K562 (cell line): ENCODE measurements at regions not wholly inside any gene's neighbourhood (a gene's known extent, or its start where the extent isn't known, plus 50 kb on each side); places are given as distances from the start of the nearest gene placed in this dataset.

Experiments
- ATAC-seq: fragments of 200-7000 bp; cut with Tn5 transposase; 3 replicates; pipeline ENCODE4 v1.9.1; 2020; ENCODE audit warnings: moderate library complexity
- BruUV-seq: library from RNA; stranded (reverse); fragments of 400-500 nt; replicated peaks from 2 replicates; lab custom pipeline; 2021; lab: Mats Ljungman, UMichigan
- CTCF ChIA-PET: fragments of 300-600 bp; formaldehyde crosslinking; extraction: SDS; loops from one replicate; lab custom pipeline; 2021; ENCODE audit warnings: low intra/inter-chr PET ratio; lab: Yijun Ruan, JAX
- POLR2A ChIA-PET: fragments of 300-600, 350-650 bp; sonication (Branson Sonifier 250); formaldehyde crosslinking; extraction: SDS; loops from one replicate; lab custom pipeline; 2021; ENCODE audit warnings: antibody characterized with exemption, inconsistent platforms; lab: Yijun Ruan, JAX
- DNase-seq, 4 experiments: peaks; one replicate each; pipeline versions ENCODE4 v3.0.0 to v3.0.0-alpha.2; 2011 to 2018; ENCODE audit warnings: low spot score in 3 of 4, mixed read lengths in 3 of 4; ENCODE audit errors: extremely low read depth in 1 of 4
- FAIRE-seq: peaks from 2 replicates; lab custom pipeline; 2011; peaks lifted over from hg19 to GRCh38; lab: Jason Lieb, UNC
- H2AFZ ChIP-seq: 2 replicates; pipeline ENCODE4 v1.6.0; 2011; ENCODE audit warnings: low read depth, low read length, control low read depth, inconsistent platforms
- H3K27ac ChIP-seq: fragments of 200-600 bp; 3 replicates; pipeline ENCODE4 v1.8.0; 2011; ENCODE audit warnings: low read depth, mild to moderate bottlenecking, control low read depth, inconsistent platforms, low read length, moderate library complexity, mixed read lengths; ENCODE audit errors: extremely low read depth
- H3K27me3 ChIP-seq, 2 experiments: fragments of 300-600 bp in 1 of 2; 2 replicates in 1 of 2; 3 replicates in 1 of 2; pipeline versions ENCODE4 v1.6.0 to v1.8.0; 2011; ENCODE audit warnings: inconsistent platforms in 2 of 2, low read length in 2 of 2, mild to moderate bottlenecking in 1 of 2, mixed read lengths in 1 of 2, moderate library complexity in 1 of 2; ENCODE audit not compliant: control insufficient read depth in 2 of 2, insufficient read depth in 2 of 2
- H3K36me3 ChIP-seq: fragments of 300-600 bp; 3 replicates; pipeline ENCODE4 v1.8.0; 2011; ENCODE audit warnings: mild to moderate bottlenecking, low read length, inconsistent platforms; ENCODE audit not compliant: control insufficient read depth, insufficient read depth
- H3K4me1 ChIP-seq, 2 experiments: fragments of 200-600 bp in 1 of 2; replicated peaks in 1 of 2; 2 replicates in 1 of 2; 3 replicates in 1 of 2; pipeline versions ENCODE4 v1.5.1 to v1.8.0; 2011; ENCODE audit warnings: inconsistent platforms in 2 of 2, low read length in 2 of 2, mild to moderate bottlenecking in 1 of 2, mixed read lengths in 1 of 2, moderate library complexity in 1 of 2; ENCODE audit not compliant: control insufficient read depth in 2 of 2, insufficient read depth in 2 of 2
- H3K4me2 ChIP-seq: 2 replicates; pipeline ENCODE4 v1.6.1; 2011; ENCODE audit warnings: low read length, control low read depth, inconsistent platforms, mixed read lengths; ENCODE audit not compliant: insufficient read depth
- H3K4me3 ChIP-seq: fragments of 200-600 bp; sonication (generic), shearing (Covaris generic); 2 replicates; pipeline ENCODE4 v1.5.1; 2016; ENCODE audit warnings: control low read depth, inconsistent platforms
- H3K79me2 ChIP-seq: fragments of 200-600 bp; 3 replicates; pipeline ENCODE4 v1.8.0; 2011; ENCODE audit warnings: low read length, inconsistent platforms; ENCODE audit not compliant: control insufficient read depth, insufficient read depth
- H3K9ac ChIP-seq, 2 experiments: 2 replicates each; pipeline versions ENCODE4 v1.6.0 to v1.6.1; 2011; ENCODE audit warnings: low read depth in 2 of 2, low read length in 2 of 2, control low read depth in 1 of 2, inconsistent platforms in 1 of 2, mild to moderate bottlenecking in 1 of 2, mixed read lengths in 1 of 2; ENCODE audit not compliant: insufficient read depth in 1 of 2
- H3K9me1 ChIP-seq: one replicate; pipeline ENCODE4 v1.6.0; 2011; ENCODE audit warnings: inconsistent platforms, mild to moderate bottlenecking, low read length, moderate library complexity; ENCODE audit not compliant: control insufficient read depth, insufficient read depth
- H3K9me3 ChIP-seq: replicated peaks from 2 replicates; pipeline ENCODE4 v1.5.1; 2011; ENCODE audit warnings: low read depth, low read length, inconsistent platforms; ENCODE audit not compliant: control insufficient read depth, insufficient read depth
- H4K20me1 ChIP-seq: replicated peaks from 2 replicates; pipeline ENCODE4 v1.6.1; 2011; ENCODE audit warnings: low read length, inconsistent platforms, mixed read lengths; ENCODE audit not compliant: control insufficient read depth, insufficient read depth
- HCFC1 ChIP-seq: IDR thresholded peaks from 2 replicates; pipeline ENCODE4 v1.6.1; 2012; ENCODE audit warnings: low read depth, low read length, improper control_type of control experiment
- MTA2 ChIP-seq: fragments of 450-650 bp; IDR thresholded peaks from 2 replicates; pipeline ENCODE4 v1.6.1; 2016; ENCODE audit warnings: low read depth
- RFX1 ChIP-seq: fragments of 450-650 bp; IDR thresholded peaks from 2 replicates; pipeline ENCODE4 v1.6.1; 2016; ENCODE audit warnings: mild to moderate bottlenecking, moderate library complexity
- TFAM ChIP-seq: fragments of 250-450 bp; sonication (Bioruptor Pico); conservative IDR thresholded peaks from 2 replicates; pipeline ENCODE4 v1.5.0; 2021; ENCODE audit warnings: mild to moderate bottlenecking, moderate library complexity
- WGBS: fragments of 100-300 bp; shearing (Covaris generic); methylation state at CpG from one replicate; pipeline ENCODE4 v1.1.6; 2016; ENCODE audit warnings: low coverage, mixed read lengths; ENCODE audit not compliant: insufficient coverage; ENCODE audit errors: missing lambda C conversion rate; 5-methylcytosine and 5-hydroxymethylcytosine counted together
- in situ Hi-C: fragments of 300-500 bp; cut with MboI; formaldehyde crosslinking; loops from 4 replicates; pipeline ENCODE4 v1.15.0; 2018; ENCODE audit warnings: inconsistent platforms, mixed read lengths
- intact Hi-C: fragments of 100-400 bp; cut with micrococcal nuclease; formaldehyde crosslinking; loops from 2 replicates; pipeline ENCODE4 v1.14.2; 2022
- TF ChIP-seq, protein P1 (sequence below): IDR thresholded peaks from 2 replicates; pipeline ENCODE4 v1.6.1; 2016; ENCODE audit warnings: missing genetic modification characterization, missing compliant biosample characterization
- TF ChIP-seq, protein P2 (sequence below): sonication (generic); formaldehyde crosslinking; IDR thresholded peaks from 2 replicates; pipeline ENCODE4 v1.8.0; 2022; ENCODE audit warnings: mild to moderate bottlenecking, missing genetic modification reagents, borderline replicate concordance

DNA sequence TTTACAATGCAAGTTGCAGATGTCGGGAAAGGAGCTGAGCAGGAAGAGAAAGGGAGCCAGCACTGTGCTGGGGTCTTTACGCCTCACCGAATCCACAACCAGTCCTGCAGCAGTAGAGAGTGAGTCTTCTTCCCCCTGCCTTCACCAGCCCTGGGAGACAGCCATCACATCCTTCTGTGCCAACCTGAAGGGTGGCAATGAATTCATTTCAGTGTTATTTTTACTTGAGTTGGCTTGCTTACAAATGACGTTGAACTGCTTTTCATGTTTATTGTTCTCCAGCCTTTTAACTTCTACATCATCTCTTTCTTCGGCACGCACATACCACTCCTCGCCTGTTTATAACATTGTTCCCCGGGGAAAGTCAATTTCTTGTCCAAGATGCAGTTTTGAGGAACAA lies 77.1 kb downstream of the TRIM42 start:
- Histone ChIP-seq H3K4me1 (no peaks in the 10 kb centered on the region), H3K4me3 (no peak overlapping the region), H3K9me1 (no peaks in the 10 kb centered on the region), H3K9ac (no peak overlapping the region), H3K27ac (no peak overlapping the region), H3K27me3 (0 out of 5 replicates have a peak, but pooled peaks cover 0 to 4% of the 10 kb centered on the region in 2 experiments), H3K79me2 (no peaks in the 10 kb centered on the region), H3K9me3 (no peaks in the 10 kb centered on the region), H3K36me3 (no peaks in the 10 kb centered on the region), H3K4me2 (no peak overlapping the region), H4K20me1 (no peaks in the 10 kb centered on the region; the same call in 1 of the 2 replicates), H2AFZ (no peak overlapping the region)
- in situ Hi-C loops = no loop called here
- BruUV-seq = no TSS peak
- FAIRE-seq (no peak), DNase-seq (no peak), ATAC-seq (no peak)
- WGBS = 0% methylated on average over 8 of the region's 8 CpGs
- ChIA-PET CTCF (no interaction called here), POLR2A (interaction anchor here (1.0 kb wide), 1 partner anchor 18 kb away, joined by 3 read pairs; no protein-coding TSS in a partner anchor)
- TF ChIP-seq, protein P1, sequence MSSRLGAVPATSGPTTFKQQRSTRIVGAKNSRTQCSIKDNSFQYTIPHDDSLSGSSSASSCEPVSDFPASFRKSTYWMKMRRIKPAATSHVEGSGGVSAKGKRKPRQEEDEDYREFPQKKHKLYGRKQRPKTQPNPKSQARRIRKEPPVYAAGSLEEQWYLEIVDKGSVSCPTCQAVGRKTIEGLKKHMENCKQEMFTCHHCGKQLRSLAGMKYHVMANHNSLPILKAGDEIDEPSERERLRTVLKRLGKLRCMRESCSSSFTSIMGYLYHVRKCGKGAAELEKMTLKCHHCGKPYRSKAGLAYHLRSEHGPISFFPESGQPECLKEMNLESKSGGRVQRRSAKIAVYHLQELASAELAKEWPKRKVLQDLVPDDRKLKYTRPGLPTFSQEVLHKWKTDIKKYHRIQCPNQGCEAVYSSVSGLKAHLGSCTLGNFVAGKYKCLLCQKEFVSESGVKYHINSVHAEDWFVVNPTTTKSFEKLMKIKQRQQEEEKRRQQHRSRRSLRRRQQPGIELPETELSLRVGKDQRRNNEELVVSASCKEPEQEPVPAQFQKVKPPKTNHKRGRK = no peak
- TF ChIP-seq, protein P2, sequence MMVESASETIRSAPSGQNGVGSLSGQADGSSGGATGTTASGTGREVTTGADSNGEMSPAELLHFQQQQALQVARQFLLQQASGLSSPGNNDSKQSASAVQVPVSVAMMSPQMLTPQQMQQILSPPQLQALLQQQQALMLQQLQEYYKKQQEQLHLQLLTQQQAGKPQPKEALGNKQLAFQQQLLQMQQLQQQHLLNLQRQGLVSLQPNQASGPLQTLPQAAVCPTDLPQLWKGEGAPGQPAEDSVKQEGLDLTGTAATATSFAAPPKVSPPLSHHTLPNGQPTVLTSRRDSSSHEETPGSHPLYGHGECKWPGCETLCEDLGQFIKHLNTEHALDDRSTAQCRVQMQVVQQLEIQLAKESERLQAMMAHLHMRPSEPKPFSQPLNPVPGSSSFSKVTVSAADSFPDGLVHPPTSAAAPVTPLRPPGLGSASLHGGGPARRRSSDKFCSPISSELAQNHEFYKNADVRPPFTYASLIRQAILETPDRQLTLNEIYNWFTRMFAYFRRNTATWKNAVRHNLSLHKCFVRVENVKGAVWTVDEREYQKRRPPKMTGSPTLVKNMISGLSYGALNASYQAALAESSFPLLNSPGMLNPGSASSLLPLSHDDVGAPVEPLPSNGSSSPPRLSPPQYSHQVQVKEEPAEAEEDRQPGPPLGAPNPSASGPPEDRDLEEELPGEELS (CRISPR knock-in tag) = no peak
- TF ChIP-seq HCFC1 = no peak
- TF ChIP-seq TFAM = no peak
- TF ChIP-seq MTA2 = no peak
- TF ChIP-seq RFX1 = no peak
- intact Hi-C loops = no loop called here
